CD8-positive, alpha-beta memory T cell (primary cell): ENCODE measurements at regions not wholly inside any gene's neighbourhood (a gene's known extent, or its start where the extent isn't known, plus 50 kb on each side); places are given as distances from the start of the nearest gene placed in this dataset.

Experiments
- CTCF ChIA-PET: fragments of 350-600 bp; sonication (Branson Sonifier 250); formaldehyde crosslinking; loops from one replicate; lab custom pipeline; 2021; ENCODE audit warnings: antibody characterized with exemption; lab: Charles Lee
- POLR2A ChIA-PET: fragments of 350-600 bp; sonication (Branson Sonifier 250); formaldehyde crosslinking; loops from one replicate; lab custom pipeline; 2021; ENCODE audit warnings: antibody characterized with exemption; lab: Charles Lee
- DNase-seq, 5 donors: peaks; one replicate each; pipeline versions ENCODE4 v3.0.0 to v3.0.0-alpha.2; 2020 to 2022; ENCODE audit warnings: mixed read lengths in 1 of 5
- H3K27ac ChIP-seq: one replicate; pipeline ENCODE4 v1.7.0; 2013; ENCODE audit warnings: low read depth, mild to moderate bottlenecking, low read length, moderate library complexity
- H3K27me3 ChIP-seq: 2 replicates; pipeline ENCODE4 v1.7.0; 2013; ENCODE audit warnings: low read length, mild to moderate bottlenecking; ENCODE audit not compliant: insufficient read depth, poor library complexity, severe bottlenecking
- H3K36me3 ChIP-seq: 2 replicates; pipeline ENCODE4 v1.7.0; 2013; ENCODE audit warnings: mild to moderate bottlenecking, low read length, moderate library complexity; ENCODE audit not compliant: insufficient read depth
- H3K4me1 ChIP-seq: 2 replicates; pipeline ENCODE4 v1.7.0; 2013; ENCODE audit warnings: mild to moderate bottlenecking, low read length, moderate library complexity; ENCODE audit not compliant: insufficient read depth
- H3K4me3 ChIP-seq: 2 replicates; pipeline ENCODE4 v1.7.0; 2013; ENCODE audit warnings: mild to moderate bottlenecking, low read length
- H3K9me3 ChIP-seq: 2 replicates; pipeline ENCODE4 v1.7.0; 2013; ENCODE audit warnings: mild to moderate bottlenecking, low read length
- H3K27ac Mint-ChIP-seq, 8 donors: one replicate each; pipeline ENCODE4 v1.8.0; 2020 to 2021; ENCODE audit warnings: mixed read lengths in 8 of 8, mild to moderate bottlenecking in 6 of 8, inconsistent platforms in 3 of 8, moderate library complexity in 3 of 8
- H3K27me3 Mint-ChIP-seq, 2 donors: one replicate each; pipeline ENCODE4 v1.8.0; 2020 to 2021; ENCODE audit warnings: mixed read lengths in 2 of 2, mild to moderate bottlenecking in 1 of 2, moderate library complexity in 1 of 2
- H3K36me3 Mint-ChIP-seq, 3 donors: one replicate each; pipeline ENCODE4 v1.8.0; 2020 to 2021; ENCODE audit warnings: mixed read lengths in 3 of 3, inconsistent platforms in 1 of 3, mild to moderate bottlenecking in 1 of 3
- H3K4me1 Mint-ChIP-seq, 3 donors: one replicate each; pipeline ENCODE4 v1.8.0; 2020 to 2021; ENCODE audit warnings: mixed read lengths in 3 of 3, inconsistent platforms in 1 of 3, mild to moderate bottlenecking in 1 of 3
- H3K4me3 Mint-ChIP-seq, 7 donors: one replicate each; pipeline ENCODE4 v1.8.0; 2020 to 2021; ENCODE audit warnings: mixed read lengths in 7 of 7, mild to moderate bottlenecking in 6 of 7, moderate library complexity in 4 of 7, inconsistent platforms in 2 of 7
- H3K9me3 Mint-ChIP-seq, 5 donors: one replicate each; pipeline ENCODE4 v1.8.0; 2020 to 2022; ENCODE audit warnings: mixed read lengths in 5 of 5, mild to moderate bottlenecking in 3 of 5, moderate library complexity in 2 of 5, inconsistent platforms in 1 of 5

DNA sequence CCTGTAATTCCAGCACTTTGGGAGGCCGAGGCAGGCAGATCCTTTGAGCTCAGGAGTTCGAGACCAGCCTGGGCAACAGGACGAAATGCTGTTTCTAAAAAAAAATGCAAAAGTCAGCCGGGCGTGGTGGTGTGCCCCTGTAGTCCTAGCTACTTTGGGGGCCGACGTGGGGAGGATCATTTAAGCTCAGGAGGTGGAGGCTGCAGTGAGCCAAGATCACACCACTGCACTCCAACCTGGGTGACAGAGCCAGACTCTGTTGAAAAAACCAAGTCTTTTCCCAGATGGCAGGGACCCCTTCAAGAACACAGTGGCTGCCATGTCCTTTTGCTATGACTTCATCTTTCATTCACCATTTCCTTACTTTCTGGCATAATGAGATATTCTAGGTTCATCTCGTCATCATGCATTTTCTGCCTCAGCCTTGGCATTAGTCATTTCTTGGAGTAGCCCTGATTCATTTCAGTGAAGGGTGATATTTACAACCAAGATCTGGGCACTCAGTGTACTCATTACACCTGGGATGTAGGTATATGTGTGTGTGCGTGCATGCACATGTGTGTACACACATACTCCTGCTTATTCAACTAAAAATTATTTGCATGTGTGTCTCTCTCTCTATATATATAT is 61.4 kb upstream of the TOX2 start:
- H3K36me3 ChIP-seq, result no peaks in the 10 kb centered on the region
- H3K27ac ChIP-seq, result no peak overlapping the region
- H3K4me3 ChIP-seq, result no peak overlapping the region
- no peaks in the 10 kb centered on the region for H3K27me3 ChIP-seq
- peaks cover 0 to 4% (median 2%) of the 10 kb centered on the region in 5 donors for H3K9me3 Mint-ChIP-seq
- H3K4me3 Mint-ChIP-seq, result no peak overlapping the region
- H3K4me1 ChIP-seq, result no peaks in the 10 kb centered on the region
- ChIA-PET CTCF (no interaction called here), POLR2A (no interaction called here)
- H3K27me3 Mint-ChIP-seq, result peaks cover 0 to 2% of the 10 kb centered on the region in 2 donors
- no peaks in the 10 kb centered on the region for H3K9me3 ChIP-seq
- H3K4me1 Mint-ChIP-seq, result no peaks in the 10 kb centered on the region
- H3K27ac Mint-ChIP-seq, result no peak overlapping the region
- DNase-seq, result no peak
- H3K36me3 Mint-ChIP-seq, result no peaks in the 10 kb centered on the region

DNA sequence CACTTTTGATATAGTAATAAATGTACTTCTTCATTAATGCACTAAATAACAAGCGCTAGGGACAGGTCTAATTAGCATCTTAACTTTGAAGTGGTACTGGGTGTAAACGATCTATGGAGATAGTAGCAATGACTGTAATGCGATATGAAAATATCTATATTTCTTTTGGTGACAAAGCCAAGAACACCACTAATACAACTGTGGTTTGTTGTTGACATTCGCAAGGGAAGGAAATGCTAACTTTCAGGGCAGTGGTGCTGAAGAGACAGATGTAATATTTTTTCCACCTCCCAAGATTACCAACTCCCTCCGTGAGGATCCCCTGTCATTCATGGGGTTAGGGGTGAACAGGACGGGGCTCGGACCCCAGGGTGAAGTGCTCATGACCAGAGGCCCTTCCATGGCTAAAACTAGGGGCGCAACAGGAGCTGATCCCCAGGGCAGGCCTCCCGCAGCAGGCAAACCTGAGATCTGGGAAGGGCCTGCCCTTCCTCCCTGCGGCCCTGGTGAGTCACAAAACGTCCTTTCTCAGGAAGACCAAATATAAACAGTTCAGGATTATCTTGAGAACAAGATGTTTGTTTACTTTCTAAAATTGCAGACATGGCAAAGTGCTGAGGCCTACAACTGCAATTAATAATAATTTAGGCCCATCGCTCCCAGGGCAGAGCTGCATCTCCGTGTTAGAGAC is 65.0 kb upstream of the TOX2 start:
- Mint-ChIP-seq H3K4me3 (no peak overlapping the region), H3K27me3 (peaks cover 0 to 2% of the 10 kb centered on the region in 2 donors), H3K27ac (no peak overlapping the region), H3K36me3 (no peaks in the 10 kb centered on the region), H3K9me3 (no peaks in the 10 kb centered on the region), H3K4me1 (peaks cover 10 to 19% (median 10%) of the 10 kb centered on the region in 3 donors)
- H3K27me3 ChIP-seq, result no peaks in the 10 kb centered on the region
- H3K27ac ChIP-seq, result no peak overlapping the region
- ChIA-PET CTCF (no interaction called here), POLR2A (no interaction called here)
- no peaks in the 10 kb centered on the region for H3K4me1 ChIP-seq
- DNase-seq, result no peak
- no peaks in the 10 kb centered on the region for H3K9me3 ChIP-seq
- H3K36me3 ChIP-seq, result no peaks in the 10 kb centered on the region
- no peak overlapping the region for H3K4me3 ChIP-seq

DNA sequence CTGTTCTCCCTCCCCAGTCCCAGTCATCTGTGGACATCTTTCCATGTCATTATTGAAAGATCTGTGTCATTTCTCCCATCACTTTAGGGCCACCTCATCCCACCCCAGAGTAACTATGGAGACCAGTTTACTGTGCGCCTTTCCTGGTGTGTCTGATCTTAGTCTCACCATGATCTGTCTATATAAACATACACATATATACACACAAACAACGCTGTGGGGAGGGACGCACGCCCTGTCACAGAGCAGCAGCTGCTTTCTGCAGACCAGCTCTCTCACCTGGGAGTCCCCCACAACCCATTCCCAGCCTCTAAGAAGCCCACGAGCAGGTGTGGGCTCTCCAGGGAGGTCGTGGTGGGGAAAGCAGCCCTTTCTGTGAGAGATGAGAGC is 68.1 kb upstream of the TOX2 start:
- Mint-ChIP-seq H3K9me3 (no peaks in the 10 kb centered on the region), H3K36me3 (no peaks in the 10 kb centered on the region), H3K27me3 (peaks cover 0 to 4% of the 10 kb centered on the region in 2 donors), H3K27ac (no peak overlapping the region), H3K4me3 (no peak overlapping the region), H3K4me1 (peaks cover 10 to 24% (median 12%) of the 10 kb centered on the region in 3 donors)
- no peak for DNase-seq
- Histone ChIP-seq H3K9me3 (no peaks in the 10 kb centered on the region), H3K36me3 (no peaks in the 10 kb centered on the region), H3K4me1 (no peaks in the 10 kb centered on the region), H3K27me3 (no peaks in the 10 kb centered on the region), H3K4me3 (no peak overlapping the region), H3K27ac (no peak overlapping the region)
- ChIA-PET CTCF (interaction anchor here (1.6 kb wide), 1 partner anchor 234 kb away, joined by 4 read pairs; no protein-coding TSS in a partner anchor), POLR2A (no interaction called here)

DNA sequence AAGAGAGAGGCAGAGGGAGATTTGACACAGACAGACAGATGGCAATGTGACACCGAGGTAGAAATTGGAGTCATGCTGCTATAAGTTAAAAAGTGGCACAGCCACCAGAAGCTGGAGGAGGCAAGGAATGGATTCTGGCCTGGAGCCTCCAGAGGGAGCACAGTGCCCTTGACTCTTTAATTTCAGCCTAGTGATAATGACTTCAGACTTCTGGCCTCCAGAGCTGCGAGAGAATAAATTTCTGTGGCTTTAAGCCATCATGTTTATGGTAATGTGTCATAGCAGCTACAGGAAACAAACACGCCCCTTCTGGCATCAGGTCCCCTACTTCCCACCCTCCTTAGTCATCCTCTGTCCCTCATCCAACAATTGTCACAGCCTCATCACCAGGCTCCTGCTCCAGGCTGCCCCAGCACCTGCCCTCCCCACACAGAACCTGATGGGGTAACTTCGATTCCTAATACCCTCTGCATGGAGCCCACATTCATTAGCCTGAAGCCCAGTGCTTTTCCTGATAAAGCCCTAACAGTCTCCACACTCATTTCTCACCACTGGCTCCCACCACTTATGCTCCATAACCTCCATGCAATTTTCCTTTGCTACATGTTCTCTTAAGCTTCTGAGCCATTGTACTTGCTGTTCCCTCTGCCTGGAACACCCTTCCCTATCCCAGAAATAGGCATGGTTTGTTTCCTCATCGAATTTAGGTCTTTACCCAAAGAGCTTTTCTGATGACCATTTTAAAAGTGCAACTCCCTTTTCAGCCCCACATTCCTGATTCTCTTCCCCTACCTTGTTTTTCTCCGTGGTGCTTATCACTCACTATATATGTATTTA is 69.7 kb upstream of the TOX2 start:
- CTCF ChIA-PET, result no interaction called here

GRCh38 chr20:43843965-43844660 is 70.5 kb upstream of the TOX2 start:
- Histone ChIP-seq H3K36me3 (no peaks in the 10 kb centered on the region), H3K9me3 (no peaks in the 10 kb centered on the region), H3K27me3 (no peaks in the 10 kb centered on the region), H3K4me1 (no peaks in the 10 kb centered on the region), H3K4me3 (no peak overlapping the region), H3K27ac (no peak overlapping the region)
- ChIA-PET POLR2A (no interaction called here), CTCF (no interaction called here)
- H3K27me3 Mint-ChIP-seq, result peaks cover 0 to 12% of the 10 kb centered on the region in 2 donors
- no peaks in the 10 kb centered on the region for H3K9me3 Mint-ChIP-seq
- no peak for DNase-seq
- H3K27ac Mint-ChIP-seq, result peak overlapping the region in 2 of 8 donors; percentile 62 to 63
- H3K4me3 Mint-ChIP-seq, result peak overlapping the region in 1 of 7 donors; percentile 15
- peaks cover 28 to 43% (median 29%) of the 10 kb centered on the region in 3 donors for H3K4me1 Mint-ChIP-seq
- no peaks in the 10 kb centered on the region for H3K36me3 Mint-ChIP-seq

More for the DNA sequence above, 69.7 kb upstream of the TOX2 start:
- DNase-seq, result no peak
- Mint-ChIP-seq H3K27me3 (peaks cover 0 to 10% of the 10 kb centered on the region in 2 donors), H3K27ac (peak overlapping the region in 1 of 8 donors; percentile 60), H3K36me3 (no peaks in the 10 kb centered on the region), H3K4me3 (no peak overlapping the region), H3K9me3 (no peaks in the 10 kb centered on the region), H3K4me1 (peaks cover 19 to 34% (median 21%) of the 10 kb centered on the region in 3 donors)
- no peaks in the 10 kb centered on the region for H3K9me3 ChIP-seq
- no peak overlapping the region for H3K27ac ChIP-seq
- no peaks in the 10 kb centered on the region for H3K27me3 ChIP-seq
- POLR2A ChIA-PET, result no interaction called here
- no peaks in the 10 kb centered on the region for H3K36me3 ChIP-seq
- H3K4me3 ChIP-seq, result no peak overlapping the region
- H3K4me1 ChIP-seq, result no peaks in the 10 kb centered on the region

DNA sequence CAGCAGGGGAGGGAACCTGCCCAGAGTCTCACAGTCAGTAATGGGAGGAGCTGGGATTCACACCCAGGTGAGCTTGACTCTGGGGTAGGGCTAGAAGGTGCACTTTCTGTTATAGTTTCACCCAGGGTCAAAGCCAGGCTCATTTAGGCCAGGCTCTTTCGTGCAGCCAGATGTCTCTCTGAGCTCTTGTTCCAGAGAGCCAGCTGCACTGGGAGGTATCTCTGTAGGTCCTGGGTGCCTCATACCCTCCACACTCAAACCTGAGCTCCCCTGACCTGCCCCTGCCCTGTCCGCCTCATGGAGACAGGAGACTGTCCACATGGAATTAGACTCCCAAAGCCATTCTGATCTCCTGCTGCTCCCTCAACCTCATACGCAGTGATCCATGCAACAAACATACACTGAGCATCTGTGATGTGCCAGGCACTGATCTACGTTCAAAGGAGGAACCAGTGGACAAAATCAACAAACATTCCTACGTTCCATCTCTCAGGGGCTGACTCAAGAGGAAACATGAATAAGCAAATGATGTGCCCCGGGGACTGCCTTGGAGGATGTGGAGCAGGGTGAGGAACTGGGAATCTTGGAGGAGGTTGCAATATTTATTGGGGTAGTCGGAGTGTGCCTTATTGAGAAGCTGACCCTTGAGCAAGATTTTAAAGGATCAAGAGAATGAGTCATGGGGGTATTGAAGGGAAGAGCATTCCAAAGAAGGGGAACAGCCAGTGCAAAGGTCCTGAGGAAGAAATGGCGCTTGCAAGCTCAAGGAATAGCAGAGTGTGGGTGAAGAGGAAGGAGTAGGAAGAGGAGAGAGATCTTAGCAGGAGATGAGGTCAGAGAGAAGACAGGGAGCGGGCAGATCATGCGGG is 71.3 kb upstream of the TOX2 start:
- ChIA-PET CTCF (no interaction called here), POLR2A (no interaction called here)
- Histone ChIP-seq H3K4me3 (no peak overlapping the region), H3K27me3 (no peaks in the 10 kb centered on the region), H3K4me1 (peaks cover 2% of the 10 kb centered on the region), H3K36me3 (no peaks in the 10 kb centered on the region), H3K9me3 (no peaks in the 10 kb centered on the region), H3K27ac (no peak overlapping the region)
- H3K36me3 Mint-ChIP-seq, result no peaks in the 10 kb centered on the region
- no peaks in the 10 kb centered on the region for H3K9me3 Mint-ChIP-seq
- DNase-seq, result no peak
- peaks cover 0 to 12% of the 10 kb centered on the region in 2 donors for H3K27me3 Mint-ChIP-seq
- H3K27ac Mint-ChIP-seq, result peak overlapping the region in 1 of 8 donors; percentile 63
- no peak overlapping the region for H3K4me3 Mint-ChIP-seq
- peaks cover 35 to 51% (median 36%) of the 10 kb centered on the region in 3 donors for H3K4me1 Mint-ChIP-seq
